Activated naive CD8-positive, alpha-beta T cell treated with anti-CD3 and anti-CD28 coated beads, Interleukin-2, amount 50 U/mL, for 16 hours (primary cell): ENCODE measurements at regions not wholly inside any gene's neighbourhood (a gene's known extent, or its start where the extent isn't known, plus 50 kb on each side); places are given as distances from the start of the nearest gene placed in this dataset.

Experiments used
- DNase-seq: peaks from one replicate; pipeline ENCODE4 v3.0.0-alpha.2; 2020; ENCODE audit warnings: low read depth, low spot score

GRCh38 chr14:73782623-73783022 is 68.4 kb upstream of the PNMA1 start:
- DNase-seq: no peak

GRCh38 chr14:73780896-73781295 is 66.7 kb upstream of the PNMA1 start:
- no peak for DNase-seq

- no peak for DNase-seq
Measured at GRCh38 chr14:73780391-73780790, 66.2 kb upstream of the PNMA1 start.

- DNase-seq: no peak
Measured at GRCh38 chr14:73778736-73779135, 64.6 kb upstream of the PNMA1 start.

GRCh38 chr14:73777420-73777819 is 63.2 kb upstream of the PNMA1 start:
- no peak for DNase-seq

- no peak for DNase-seq
Measured at GRCh38 chr14:73776194-73776537, 62.0 kb upstream of the PNMA1 start.

- DNase-seq: no peak
Measured at GRCh38 chr14:73775339-73776193, 61.4 kb upstream of the PNMA1 start.

GRCh38 chr14:73774671-73775070 is 60.5 kb upstream of the PNMA1 start:
- no peak for DNase-seq

- DNase-seq: no peak
Measured at GRCh38 chr14:73774241-73774570, 60.0 kb upstream of the PNMA1 start.

- no peak for DNase-seq
Measured at GRCh38 chr14:73773441-73774240, 59.5 kb upstream of the PNMA1 start.

GRCh38 chr14:73771848-73772638 is 57.9 kb upstream of the PNMA1 start:
- peak; percentile 35 for DNase-seq

- DNase-seq: no peak
Measured at GRCh38 chr14:73770977-73771847, 57.0 kb upstream of the PNMA1 start.

GRCh38 chr14:73768107-73768506 is 53.9 kb upstream of the PNMA1 start:
- DNase-seq: no peak

GRCh38 chr14:73764406-73765280 is 50.5 kb upstream of the PNMA1 start:
- no peak for DNase-seq
